K562 (cell line): ENCODE measurements at regions not wholly inside any gene's neighbourhood (a gene's known extent, or its start where the extent isn't known, plus 50 kb on each side); places are given as distances from the start of the nearest gene placed in this dataset.

ENCODE experiments used
- NCOA2 ChIP-seq, 2 experiments: fragments of 450-650 bp; IDR thresholded peaks; 2 replicates each; pipeline ENCODE4 v1.6.1; 2018; ENCODE audit warnings: mild to moderate bottlenecking in 2 of 2, moderate library complexity in 1 of 2; ENCODE audit not compliant: partially characterized antibody in 2 of 2
- TF ChIP-seq, protein P1 (sequence below), 3 experiments: fragments of 200-800 bp in 1 of 3; sonication (Bioruptor generic) in 1 of 3; sonication (generic) in 1 of 3; formaldehyde crosslinking in 1 of 3; IDR thresholded peaks; 2 replicates each; pipeline versions ENCODE4 v1.6.1 to v1.8.0; 2016 to 2022; ENCODE audit warnings: mild to moderate bottlenecking in 2 of 3, missing compliant biosample characterization in 2 of 3, missing genetic modification characterization in 2 of 3, missing genetic modification reagents in 1 of 3

DNA sequence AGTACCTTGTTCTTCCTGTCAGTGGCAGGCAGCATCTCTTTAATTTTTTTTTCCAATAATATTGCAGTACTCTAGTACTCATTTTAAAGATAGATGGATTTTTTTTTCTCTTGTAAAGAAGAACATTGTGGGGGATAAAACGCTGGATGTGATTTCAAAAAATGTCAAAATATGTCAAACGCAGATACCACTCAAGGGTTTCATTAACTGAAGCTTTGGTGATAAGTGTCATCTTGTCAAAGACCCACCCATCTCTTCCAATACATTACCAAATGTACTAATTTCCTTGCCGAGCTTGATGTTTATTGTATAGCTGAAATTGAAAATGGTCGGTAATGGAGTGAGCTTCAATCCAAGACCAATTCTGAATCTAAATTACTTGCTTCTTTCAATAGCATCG is 332.4 kb upstream of the SOX2 start:
- TF ChIP-seq NCOA2 (IDR thresholded peaks at IDR 0.05; ENCODE audit: partially characterized antibody in 2 of 2): no peak
- TF ChIP-seq, protein P1, sequence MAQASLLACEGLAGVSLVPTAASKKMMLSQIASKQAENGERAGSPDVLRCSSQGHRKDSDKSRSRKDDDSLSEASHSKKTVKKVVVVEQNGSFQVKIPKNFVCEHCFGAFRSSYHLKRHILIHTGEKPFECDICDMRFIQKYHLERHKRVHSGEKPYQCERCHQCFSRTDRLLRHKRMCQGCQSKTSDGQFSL (CRISPR knock-in tag; IDR thresholded peaks at IDR 0.05): no peak
- TF ChIP-seq, protein P1 (tag; IDR thresholded peaks at IDR 0.05): no peak
